ENCODE measurements at regions not wholly inside any gene's neighbourhood (a gene's known extent, or its start where the extent isn't known, plus 50 kb on each side); places are given as distances from the start of the nearest gene placed in this dataset.

DNA sequence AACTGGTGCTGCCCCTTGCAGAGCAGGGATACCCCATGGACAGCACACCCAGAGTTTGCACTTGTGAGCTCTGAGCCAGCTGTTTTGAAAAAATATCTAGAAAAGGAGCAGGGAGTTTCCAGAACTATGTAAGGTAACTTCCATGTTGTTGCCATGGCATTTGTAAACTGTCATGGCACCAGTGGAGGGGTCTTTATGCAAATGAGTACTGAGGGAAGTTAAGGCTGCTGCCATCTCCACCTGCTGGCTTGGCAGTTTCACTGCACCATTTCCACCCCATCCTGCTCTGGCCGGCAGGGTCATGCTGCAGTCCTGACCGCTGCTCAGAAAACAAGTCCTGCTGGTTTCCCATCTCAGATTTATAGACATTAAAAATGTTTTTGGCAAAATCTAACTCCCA is 52.3 kb upstream of the SNTG2 start:
- intact Hi-C loops (cut with DNase I) = no loop called here
- DNase-seq = no peak

DNA sequence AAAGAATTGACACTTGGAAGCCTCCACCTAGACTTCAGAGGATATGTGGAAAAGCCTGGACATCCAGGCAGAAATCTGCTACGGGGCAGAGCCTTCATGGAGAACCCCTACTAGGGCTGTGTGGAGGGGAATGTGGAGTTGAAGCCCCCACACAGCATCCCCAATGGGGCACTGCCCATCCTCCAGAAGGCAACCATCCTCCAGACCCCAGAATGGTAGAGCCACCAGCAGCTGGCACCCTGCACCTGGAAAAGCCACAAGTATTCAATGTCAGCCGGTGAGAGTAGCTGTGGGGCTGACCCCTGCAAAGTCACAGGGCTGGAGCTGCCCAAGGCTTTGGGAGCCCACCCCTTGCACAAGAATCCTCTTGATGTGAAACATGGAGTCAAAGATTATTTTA is 53.6 kb upstream of the SNTG2 start:
- intact Hi-C loops (cut with DNase I) = no loop called here
- no peak for DNase-seq

DNA sequence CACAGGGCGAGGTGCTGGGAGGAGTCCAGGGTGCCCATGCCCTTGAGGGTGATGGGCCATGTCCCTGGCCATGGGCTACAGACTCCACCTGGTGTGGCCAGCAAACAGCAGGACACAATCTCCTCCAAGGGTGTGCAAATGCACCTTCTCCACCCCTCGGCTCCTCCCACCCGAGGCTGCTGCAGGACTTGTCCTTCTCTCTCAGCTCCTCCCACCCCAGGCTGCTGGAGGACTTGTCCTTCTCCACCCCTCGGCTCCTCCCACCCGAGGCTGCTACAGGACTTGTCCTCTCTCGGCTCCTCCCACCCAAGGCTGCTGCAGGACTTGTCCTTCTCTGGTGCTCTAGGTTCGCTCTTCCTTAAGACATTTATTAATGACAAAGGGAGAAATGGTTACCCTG is 57.3 kb upstream of the SNTG2 start:
- no peak for DNase-seq
- intact Hi-C loops (cut with DNase I) = no loop called here

DNA sequence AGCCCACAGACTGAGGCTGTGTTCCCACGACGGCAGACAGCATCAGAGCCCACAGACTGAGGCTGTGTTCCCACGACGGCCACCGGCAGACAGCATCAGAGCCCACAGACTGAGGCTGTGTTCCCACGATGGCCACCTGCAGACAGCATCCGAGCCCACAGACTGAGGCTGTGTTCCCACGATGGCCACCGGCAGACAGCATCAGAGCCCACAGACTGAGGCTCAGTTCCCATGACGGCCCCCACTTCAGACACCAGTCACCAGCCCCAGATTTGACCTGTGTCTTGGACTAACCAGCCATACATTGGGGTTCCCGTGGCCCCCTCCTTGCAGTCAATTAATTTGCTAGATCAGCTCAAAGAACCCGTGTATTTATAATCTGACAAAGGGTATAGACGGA is 57.8 kb upstream of the SNTG2 start:
- intact Hi-C loops (cut with DNase I) = no loop called here
- no peak for DNase-seq

DNA sequence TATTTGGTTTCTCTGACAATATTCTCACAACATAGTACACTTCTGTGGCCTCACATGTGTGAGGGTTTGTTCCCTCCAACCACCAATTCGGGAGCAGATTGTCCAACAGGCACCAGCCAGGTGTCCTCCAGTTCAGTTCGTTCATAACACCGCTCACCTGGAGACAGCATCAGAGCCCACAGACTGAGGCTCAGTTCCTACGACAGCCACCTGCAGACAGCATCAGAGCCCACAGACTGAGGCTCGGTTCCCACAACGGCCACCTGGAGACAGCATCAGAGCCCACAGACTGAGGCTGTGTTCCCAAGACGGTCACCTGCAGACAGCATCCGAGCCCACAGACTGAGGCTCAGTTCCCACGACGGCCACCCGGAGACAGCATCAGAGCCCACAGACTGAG is 58.2 kb upstream of the SNTG2 start:
- intact Hi-C loops (cut with DNase I) = no loop called here
- no peak for DNase-seq

DNA sequence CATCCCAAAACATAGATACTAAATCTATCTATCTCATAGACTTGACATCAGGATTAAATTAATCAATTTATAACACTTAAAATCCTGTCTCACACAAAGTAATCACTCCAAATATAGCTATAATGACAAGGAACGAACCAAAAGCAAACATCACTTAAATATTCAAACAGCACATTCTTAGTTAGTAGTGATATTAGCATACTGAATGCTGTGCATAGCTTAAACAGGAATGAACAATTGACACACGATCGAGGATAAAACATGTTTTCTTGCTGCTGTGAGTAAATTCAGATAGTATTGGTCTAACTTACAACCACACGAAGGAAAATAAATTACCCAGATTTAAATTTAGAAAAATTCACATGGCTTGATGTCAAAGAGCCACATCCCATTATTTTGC is 58.9 kb upstream of the SNTG2 start:
- DNase-seq = no peak
- intact Hi-C loops (cut with DNase I) = no loop called here

DNA sequence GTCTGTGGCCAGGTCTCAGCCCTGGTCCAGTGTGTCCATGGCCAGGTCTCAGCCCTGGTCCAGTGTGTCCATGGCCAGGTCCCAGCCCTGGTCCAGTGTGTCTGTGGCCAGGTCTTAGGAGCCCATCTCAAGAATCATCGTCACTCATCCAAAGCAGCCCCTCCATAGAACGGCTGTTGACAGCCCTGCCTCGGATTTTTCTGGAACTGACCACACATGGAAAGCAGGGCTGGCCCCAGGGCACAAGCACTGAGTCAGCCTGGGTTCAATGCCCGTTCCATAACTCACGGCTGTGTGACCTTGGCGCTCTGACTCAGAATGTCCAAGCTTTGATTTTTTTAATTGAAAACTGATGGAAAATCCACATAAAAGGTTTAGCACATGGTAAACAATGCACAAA is 59.9 kb upstream of the SNTG2 start:
- intact Hi-C loops (cut with DNase I) = no loop called here
- no peak for DNase-seq

DNA sequence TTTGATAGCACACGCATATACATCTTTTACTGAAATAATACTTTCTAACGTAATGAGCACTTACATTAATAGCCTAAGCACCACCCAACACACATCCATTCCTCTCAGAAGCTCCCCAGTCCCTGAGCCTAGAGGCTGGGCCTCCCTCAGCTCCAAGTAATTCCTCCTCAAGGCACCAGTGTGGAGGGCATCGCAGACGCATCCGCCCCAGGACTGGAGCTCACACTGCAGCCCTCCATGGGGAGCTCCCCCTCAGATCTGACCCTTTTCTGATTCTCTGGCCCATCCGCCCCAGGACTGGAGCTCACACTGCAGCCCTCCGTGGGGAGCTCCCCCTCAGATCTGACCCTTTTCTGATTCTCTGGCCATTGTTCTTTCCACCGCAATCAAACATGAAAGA is 60.4 kb upstream of the SNTG2 start:
- intact Hi-C loops (cut with DNase I) = no loop called here
- DNase-seq = peak in 1 of 10 donors; percentile 35

DNA sequence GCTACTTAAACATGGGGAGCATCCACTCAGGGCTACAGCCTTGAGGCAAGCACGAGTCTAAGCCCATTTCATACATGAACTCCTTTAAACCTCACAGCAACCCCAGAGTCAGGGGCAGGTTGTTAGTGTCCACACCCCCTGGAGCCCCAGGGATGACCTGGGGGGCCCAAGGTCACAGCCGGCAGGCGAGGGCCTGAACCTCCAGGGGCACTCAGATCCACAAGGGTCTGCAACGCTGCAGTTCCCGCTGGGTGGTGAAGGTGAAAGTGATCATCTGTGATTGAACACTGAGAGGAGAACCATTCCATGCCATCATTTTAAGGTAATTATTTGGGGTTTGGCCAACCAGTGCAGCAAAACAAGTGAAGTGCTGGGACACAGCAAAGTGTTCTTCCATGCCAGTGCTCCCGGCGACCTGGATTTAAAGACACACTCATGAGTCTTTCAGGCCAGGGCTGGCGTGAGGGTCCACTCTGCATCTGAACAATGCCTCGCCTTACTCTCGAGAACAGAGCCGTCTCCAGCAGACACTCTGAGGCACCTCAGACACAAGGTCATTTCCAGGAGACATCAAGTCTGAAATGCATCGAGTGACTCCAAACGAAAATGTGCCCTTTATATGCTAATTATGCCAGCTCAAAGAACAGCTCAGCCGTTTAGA is 61.6 kb upstream of the SNTG2 start:
- intact Hi-C loops (cut with DNase I) = no loop called here
- peak in 1 of 10 donors; percentile 59 for DNase-seq

DNA sequence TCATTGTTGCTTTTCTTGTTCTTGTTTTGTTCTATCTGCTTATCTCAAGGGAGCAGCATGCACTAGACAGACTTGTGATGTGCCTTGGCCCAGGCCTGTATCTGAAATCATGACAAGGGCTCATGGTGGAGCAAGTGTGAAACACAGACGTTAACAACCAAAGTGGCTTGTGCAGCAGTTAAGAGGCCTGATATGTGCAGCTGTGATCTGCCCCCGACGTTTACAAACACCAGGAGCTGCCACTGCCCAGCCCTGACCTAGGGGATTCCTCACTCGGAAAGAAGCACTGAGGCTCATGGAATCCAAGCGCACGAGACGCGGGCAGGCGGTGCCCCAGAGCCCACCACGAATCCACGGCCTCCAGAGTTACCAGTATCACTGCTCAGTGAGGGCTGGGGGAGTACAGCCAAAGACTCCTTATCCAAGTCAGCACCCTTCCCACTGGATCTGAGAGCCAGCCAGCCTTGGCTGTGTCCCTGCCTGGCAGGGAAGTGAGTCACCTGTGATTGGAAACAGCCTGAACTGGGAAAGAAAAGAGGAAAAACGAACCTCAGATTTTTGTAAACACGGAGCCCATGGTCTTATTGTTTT is 62.3 kb upstream of the SNTG2 start:
- intact Hi-C loops (cut with DNase I) = no loop called here
- peak in 1 of 10 donors; percentile 44 for DNase-seq

DNA sequence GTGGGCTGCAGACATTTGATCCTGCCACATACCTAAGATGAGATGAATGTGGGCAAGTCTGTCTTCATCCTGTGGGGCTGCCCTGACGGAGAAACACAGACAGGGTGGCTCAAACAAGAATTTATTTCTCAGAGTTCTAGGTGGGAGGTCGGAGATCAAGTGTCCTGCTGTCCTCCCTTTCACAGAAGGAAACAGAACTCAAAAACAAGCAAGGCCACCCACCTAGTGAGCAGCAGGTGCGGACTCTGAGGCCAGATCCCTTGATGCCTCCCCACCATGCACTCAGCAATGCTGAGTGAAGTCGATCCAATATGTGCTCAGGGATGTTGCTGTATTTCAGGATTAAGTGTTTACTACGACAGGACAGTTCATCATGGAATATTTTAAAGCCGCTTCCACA is 63.0 kb upstream of the SNTG2 start:
- DNase-seq = no peak
- intact Hi-C loops (cut with DNase I) = no loop called here

DNA sequence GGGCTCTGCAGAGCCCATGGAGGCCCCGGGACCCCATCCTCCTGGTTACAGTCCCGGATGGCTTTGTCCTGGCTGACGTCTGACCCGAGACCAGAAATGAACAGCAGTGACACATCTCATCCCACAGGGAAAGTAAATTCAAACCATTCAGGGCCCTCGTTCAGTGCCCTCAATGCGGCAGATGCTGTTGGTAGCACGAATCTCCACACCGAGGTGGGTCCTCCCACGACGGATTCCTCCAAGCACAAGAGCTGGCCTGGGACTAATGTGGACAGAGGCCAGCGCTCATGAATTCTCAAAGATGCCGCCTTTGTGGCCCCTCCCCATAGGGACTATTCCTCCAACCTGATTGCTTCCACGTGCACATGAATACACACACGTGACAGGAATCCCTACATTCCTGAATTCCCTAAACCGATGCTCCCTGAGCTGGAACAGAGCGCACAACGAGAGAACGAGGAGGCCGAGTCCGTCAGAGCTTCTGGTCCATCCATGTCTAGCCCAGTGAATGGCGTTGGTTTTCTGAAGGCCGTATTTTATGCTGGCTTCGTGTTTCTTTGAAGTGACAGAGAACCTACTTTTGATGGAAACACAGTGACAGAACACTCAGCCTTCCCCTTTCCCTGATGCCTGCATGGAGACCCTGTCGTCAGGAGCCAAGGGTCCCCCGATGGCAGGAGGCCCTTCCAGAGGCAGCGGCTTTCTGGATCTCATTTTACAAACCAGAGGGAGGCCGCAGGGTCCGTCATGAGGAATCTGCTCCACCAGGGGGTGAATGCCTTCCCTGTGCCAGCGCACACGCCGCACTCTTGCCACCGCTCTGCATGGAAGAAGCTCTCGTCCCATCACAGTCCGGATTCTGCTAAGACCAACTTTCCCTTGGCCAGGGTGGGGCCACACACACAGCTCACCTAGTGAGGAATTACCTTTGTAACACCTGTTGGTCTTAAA is 64.3 kb upstream of the SNTG2 start:
- intact Hi-C loops (cut with DNase I) = no loop called here
- peak in 1 of 10 donors; percentile 13 for DNase-seq

DNA sequence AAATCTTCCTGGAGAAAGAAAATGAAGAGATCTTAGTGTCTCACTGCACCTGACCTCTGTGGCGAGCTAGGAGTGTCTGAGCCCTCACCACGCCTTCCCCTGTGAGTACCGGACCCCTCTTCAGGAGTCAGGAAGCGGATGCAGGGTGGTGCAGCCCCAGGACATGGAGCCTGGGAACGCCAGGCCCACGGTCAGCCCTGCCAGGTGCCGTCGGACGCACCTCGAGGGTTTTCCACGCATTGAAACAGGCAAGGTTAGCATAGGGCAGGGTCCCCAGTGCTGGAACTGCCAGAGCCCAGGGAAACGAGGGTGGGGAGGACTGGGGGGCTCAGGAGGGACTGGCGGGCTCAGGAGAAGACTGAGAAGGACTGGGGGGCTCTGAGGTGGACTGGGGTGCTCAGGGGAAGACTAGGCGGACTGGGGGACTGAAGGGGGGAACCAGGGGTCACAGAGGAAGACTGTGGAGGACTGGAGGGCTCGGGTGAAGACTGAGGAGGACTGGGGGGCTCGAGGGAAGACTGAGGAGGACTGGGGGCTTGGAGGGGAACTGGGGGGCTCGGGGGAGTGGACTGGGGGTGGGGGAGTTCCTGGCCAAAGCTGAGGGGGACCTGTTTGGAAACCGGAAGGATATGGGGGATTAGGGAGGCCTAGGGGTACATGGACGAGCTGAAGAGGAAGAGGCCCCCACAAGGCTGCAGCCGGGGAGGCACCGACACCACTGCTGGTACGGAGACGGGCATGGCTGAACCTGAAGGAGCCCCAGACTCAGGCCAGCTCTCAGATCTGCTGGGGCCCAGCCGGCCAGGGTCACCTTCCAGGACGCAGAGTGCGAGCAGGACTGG is 65.2 kb upstream of the SNTG2 start:
- DNase-seq = peak in 1 of 10 donors; percentile 24
- intact Hi-C loops (cut with DNase I) = no loop called here

DNA sequence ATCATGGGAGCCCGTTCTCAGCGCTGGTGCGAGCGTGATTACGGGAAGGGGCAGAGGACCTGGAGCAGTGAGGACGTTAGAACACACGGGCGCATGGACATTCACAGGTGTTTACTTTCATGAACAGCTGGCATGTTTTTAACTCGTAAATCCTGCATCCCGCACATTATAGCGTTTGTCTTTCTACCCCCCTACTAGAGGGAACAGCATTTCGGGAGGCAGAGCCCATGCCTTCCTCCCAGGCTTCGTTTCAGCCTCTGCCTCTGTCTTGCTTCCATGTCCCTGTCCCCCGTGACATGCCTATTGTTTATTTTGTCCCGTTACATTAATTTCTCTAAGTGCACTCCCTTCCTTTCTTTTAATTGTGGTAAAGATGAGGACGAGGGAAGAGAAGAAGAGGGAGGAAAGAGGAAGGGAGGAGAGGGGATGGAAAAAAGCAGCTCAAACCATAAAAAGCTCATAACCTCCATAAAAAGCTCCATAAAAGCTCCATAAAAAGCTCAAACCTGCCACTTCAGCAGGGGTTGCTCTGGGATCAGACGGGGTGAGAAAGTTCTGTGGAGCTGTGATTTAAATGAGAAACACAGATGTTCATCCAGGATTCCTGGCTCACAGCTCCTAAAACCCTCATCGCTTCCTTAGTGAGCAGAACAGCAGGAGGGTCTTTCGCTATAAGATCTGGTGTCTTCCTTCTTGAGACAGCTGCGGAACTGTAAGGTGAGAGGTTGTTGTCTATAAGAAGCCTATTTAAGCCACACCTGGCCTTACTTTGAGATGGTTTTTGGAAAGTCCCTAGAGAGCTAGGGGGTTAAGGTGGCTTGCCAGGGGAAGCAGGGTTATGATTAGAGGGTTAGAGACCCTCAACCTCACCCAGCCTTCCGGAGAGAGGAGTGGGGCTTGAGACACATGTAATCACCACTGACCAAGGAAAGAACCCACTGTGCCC is 66.6 kb upstream of the SNTG2 start:
- DNase-seq = no peak
- intact Hi-C loops (cut with DNase I) = no loop called here

DNA sequence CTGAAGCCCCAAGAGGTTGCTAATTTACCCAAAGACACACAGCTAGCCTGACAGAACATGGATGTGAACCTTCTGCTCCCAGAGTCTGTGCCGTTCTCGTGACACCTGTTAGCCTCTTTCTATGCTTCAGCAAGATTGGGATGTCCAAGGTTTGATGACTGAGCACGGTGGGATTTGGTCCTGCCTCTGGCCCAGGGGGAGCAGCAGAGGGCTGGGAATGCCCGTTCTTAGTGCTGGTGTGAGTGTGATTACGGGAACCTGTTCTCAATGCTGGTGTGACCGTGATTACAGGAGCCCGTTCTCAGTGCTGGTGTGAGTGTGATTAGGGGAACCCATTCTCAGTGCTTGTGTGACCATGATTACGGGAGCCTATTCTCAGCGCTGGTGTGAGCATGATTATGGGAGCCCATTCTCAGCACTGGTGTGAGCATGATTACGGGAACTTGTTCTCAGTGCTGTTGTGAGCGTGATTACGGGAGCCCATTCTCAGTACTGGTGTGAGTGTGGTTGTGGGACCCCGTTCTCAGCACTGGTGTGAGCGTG is 67.3 kb upstream of the SNTG2 start:
- intact Hi-C loops (cut with DNase I) = no loop called here
- DNase-seq = no peak

DNA sequence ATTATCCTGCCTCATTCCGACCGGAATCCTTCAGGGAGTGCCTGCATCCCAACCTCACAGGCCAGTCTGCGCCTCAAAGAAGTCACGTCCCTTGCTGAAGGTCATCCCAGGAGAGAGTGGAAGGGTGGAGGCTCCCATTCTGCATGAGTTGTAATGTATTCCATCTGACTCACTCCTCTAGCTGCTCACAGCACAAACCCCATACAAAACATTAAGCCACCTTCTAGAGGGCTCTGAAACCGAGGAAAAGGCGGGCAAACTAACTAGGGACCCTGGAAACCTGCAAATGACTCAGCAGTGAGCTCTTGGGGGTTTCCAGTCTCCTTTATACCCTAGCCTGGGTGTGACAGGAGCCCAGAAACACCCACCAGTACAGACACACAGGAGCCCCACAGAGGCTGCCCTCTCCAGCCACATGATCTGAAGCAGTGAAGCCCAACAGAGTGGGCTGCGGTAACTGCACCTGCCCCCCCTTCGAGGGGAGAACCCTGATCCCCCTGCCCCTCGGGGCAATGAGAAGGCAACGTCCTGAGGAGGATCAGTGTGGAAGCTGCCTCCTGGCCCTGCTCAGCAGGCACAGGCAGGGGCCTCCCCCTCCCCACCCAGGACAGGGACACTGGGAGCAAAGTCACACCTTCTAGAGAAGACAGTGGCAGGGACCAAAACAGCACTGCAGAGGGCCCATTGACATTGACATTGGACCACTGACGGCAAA is 69.3 kb upstream of the SNTG2 start:
- intact Hi-C loops (cut with DNase I) = no loop called here

DNA sequence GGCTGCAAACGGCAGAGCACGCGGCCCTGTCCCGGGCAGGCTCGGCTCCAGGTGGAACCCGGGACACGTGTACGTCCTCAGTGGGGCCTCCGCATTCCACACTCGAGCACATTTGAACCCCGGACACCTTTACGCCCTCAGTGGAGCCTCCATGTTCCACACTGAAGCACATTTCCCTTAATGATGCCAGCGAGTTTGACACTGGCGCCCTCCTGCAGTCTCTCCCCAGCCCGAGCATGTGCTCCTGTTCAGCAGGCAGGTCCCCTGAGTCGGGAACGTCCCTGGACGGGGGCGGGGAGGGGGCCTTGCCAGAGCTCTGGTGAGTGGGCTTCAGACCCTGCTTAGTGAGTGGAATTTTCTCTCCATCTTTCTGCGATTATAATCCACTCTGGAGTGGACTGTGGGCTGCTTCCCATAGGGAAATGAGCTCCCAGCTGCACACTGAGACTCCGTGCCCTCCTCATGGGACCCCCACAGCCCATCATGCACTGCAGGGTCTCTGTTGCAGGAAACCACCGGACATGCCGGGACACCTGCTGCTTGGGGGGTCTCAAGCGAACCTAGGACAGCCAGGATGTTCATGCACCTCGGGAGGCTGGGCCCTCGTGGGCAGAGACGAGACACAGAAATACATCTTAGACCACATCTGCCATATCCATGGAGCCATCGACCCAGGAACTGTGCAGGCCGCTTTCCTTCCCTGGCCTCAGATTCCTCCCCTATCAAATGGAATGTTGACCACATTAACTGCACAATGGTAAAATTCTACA is 70.3 kb upstream of the SNTG2 start:
- intact Hi-C loops (cut with DNase I) = no loop called here
- peak in 1 of 10 donors; percentile 59 for DNase-seq

More for the DNA sequence above, 69.3 kb upstream of the SNTG2 start:
- peak in 1 of 10 donors; percentile 39 for DNase-seq

DNA sequence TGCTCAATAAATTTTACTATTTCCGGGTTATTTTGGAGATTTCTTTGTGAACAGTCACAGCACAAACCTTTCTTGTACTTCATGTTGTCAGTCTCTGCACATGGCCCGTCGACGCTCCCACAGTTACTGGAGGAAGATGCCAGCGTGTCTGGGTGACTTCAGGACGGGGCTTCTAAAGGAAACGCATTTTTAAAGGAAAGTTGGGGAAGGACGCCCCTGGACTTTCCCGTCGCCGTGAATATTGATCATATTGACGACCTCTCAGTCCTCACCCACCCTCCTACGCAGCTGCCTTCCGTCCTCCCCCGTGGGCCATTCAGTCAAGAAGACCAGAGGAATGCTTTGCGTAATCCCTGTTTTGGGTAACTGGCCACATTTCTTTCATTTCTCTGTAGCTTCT is 71.1 kb upstream of the SNTG2 start:
- intact Hi-C loops (cut with DNase I) = no loop called here
- peak in 1 of 10 donors; percentile 42 for DNase-seq
